Osteoblast (primary cell): ENCODE measurements at regions not wholly inside any gene's neighbourhood (a gene's known extent, or its start where the extent isn't known, plus 50 kb on each side); places are given as distances from the start of the nearest gene placed in this dataset.

Experiments
- DNase-seq: peaks from one replicate; pipeline ENCODE4 v3.0.0; 2011; ENCODE audit warnings: low spot score, mixed read lengths; ENCODE audit not compliant: insufficient read length; ENCODE audit errors: missing footprints
- H2AFZ ChIP-seq: 2 replicates; pipeline ENCODE4 v1.6.0; 2011; ENCODE audit warnings: mild to moderate bottlenecking, low read length
- H3K27ac ChIP-seq: 2 replicates; pipeline ENCODE4 v1.5.1; 2011; ENCODE audit warnings: mild to moderate bottlenecking, low read depth, low read length, moderate library complexity
- H3K27me3 ChIP-seq: 2 replicates; pipeline ENCODE4 v1.6.0; 2012; ENCODE audit warnings: mild to moderate bottlenecking, control low read depth, inconsistent platforms, low read length, moderate library complexity; ENCODE audit not compliant: insufficient read depth
- H3K36me3 ChIP-seq: 2 replicates; pipeline ENCODE4 v1.5.1; 2011; ENCODE audit warnings: mild to moderate bottlenecking, low read length, control low read depth, moderate library complexity; ENCODE audit not compliant: insufficient read depth
- H3K4me1 ChIP-seq: 2 replicates; pipeline ENCODE4 v1.5.1; 2011; ENCODE audit warnings: mild to moderate bottlenecking, low read length, control low read depth, moderate library complexity; ENCODE audit not compliant: insufficient read depth
- H3K4me2 ChIP-seq: 2 replicates; pipeline ENCODE4 v1.6.0; 2011; ENCODE audit warnings: mild to moderate bottlenecking, low read length; ENCODE audit not compliant: insufficient read depth
- H3K4me3 ChIP-seq: fragments of 200-600 bp; sonication (generic); 3 replicates; pipeline ENCODE4 v1.5.1; 2012; ENCODE audit warnings: mild to moderate bottlenecking, low read length, inconsistent platforms; ENCODE audit not compliant: insufficient read depth
- H3K79me2 ChIP-seq: 2 replicates; pipeline ENCODE4 v1.6.0; 2012; ENCODE audit warnings: mild to moderate bottlenecking, low read length, control low read depth, inconsistent platforms; ENCODE audit not compliant: insufficient read depth
- H3K9me3 ChIP-seq: 2 replicates; pipeline ENCODE4 v1.5.1; 2011; ENCODE audit warnings: low read depth, low read length, control low read depth
- H4K20me1 ChIP-seq: 2 replicates; pipeline ENCODE4 v1.6.0; 2012; ENCODE audit warnings: mild to moderate bottlenecking, low read length, control low read depth; ENCODE audit not compliant: insufficient read depth
- CTCF ChIP-seq: IDR thresholded peaks from 2 replicates; pipeline ENCODE4 v1.5.1; 2011; ENCODE audit warnings: mild to moderate bottlenecking, low read depth, low read length, moderate library complexity; ENCODE audit errors: extremely low read depth

- no peak for DNase-seq
- Histone ChIP-seq H3K4me1 (no peaks in the 10 kb centered on the region), H3K4me3 (no peak overlapping the region), H4K20me1 (no peaks in the 10 kb centered on the region), H3K27ac (no peak overlapping the region), H3K9me3 (no peaks in the 10 kb centered on the region), H3K79me2 (no peaks in the 10 kb centered on the region), H2AFZ (no peak overlapping the region), H3K36me3 (no peaks in the 10 kb centered on the region), H3K4me2 (no peak overlapping the region), H3K27me3 (no peaks in the 10 kb centered on the region)
- TF ChIP-seq CTCF: no peak
Observed at GRCh38 chr11:92692826-92693546, 276.5 kb upstream of the MTNR1B start.

GRCh38 chr11:92696076-92696475 lies 273.4 kb upstream of the MTNR1B start:
- H3K27ac ChIP-seq: no peak overlapping the region
- DNase-seq: no peak
- H3K79me2 ChIP-seq: no peaks in the 10 kb centered on the region
- no peak overlapping the region for H2AFZ ChIP-seq
- H3K4me3 ChIP-seq: no peak overlapping the region
- no peak for TF ChIP-seq CTCF
- H3K4me1 ChIP-seq: no peaks in the 10 kb centered on the region
- no peaks in the 10 kb centered on the region for H3K36me3 ChIP-seq
- no peak overlapping the region for H3K4me2 ChIP-seq
- no peaks in the 10 kb centered on the region for H3K9me3 ChIP-seq
- H3K27me3 ChIP-seq: no peaks in the 10 kb centered on the region
- no peaks in the 10 kb centered on the region for H4K20me1 ChIP-seq

GRCh38 chr11:92697461-92698312 lies 271.8 kb upstream of the MTNR1B start:
- peak overlapping the region; percentile 82 for H2AFZ ChIP-seq
- no peak for DNase-seq
- TF ChIP-seq CTCF: no peak
- peaks cover 8% of the 10 kb centered on the region for H3K4me1 ChIP-seq
- H3K4me2 ChIP-seq: peak overlapping the region; percentile 63
- H3K27me3 ChIP-seq: no peaks in the 10 kb centered on the region
- no peaks in the 10 kb centered on the region for H3K79me2 ChIP-seq
- H3K36me3 ChIP-seq: no peaks in the 10 kb centered on the region
- peak overlapping the region; percentile 35 for H3K27ac ChIP-seq
- H3K9me3 ChIP-seq: no peaks in the 10 kb centered on the region
- H4K20me1 ChIP-seq: no peaks in the 10 kb centered on the region
- H3K4me3 ChIP-seq: peak overlapping the region; percentile 52

GRCh38 chr11:92698742-92699141 lies 270.7 kb upstream of the MTNR1B start:
- Histone ChIP-seq H3K27ac (no peak overlapping the region), H3K27me3 (no peaks in the 10 kb centered on the region), H3K4me2 (no peak overlapping the region), H3K4me3 (no peak overlapping the region), H4K20me1 (no peaks in the 10 kb centered on the region), H3K79me2 (no peaks in the 10 kb centered on the region), H2AFZ (no peak overlapping the region), H3K4me1 (peaks cover 18% of the 10 kb centered on the region), H3K36me3 (no peaks in the 10 kb centered on the region), H3K9me3 (no peaks in the 10 kb centered on the region)
- DNase-seq: no peak
- TF ChIP-seq CTCF: no peak
